Cardiac muscle cell (in vitro differentiated cells and primary cell): ENCODE measurements at regions not wholly inside any gene's neighbourhood (a gene's known extent, or its start where the extent isn't known, plus 50 kb on each side); places are given as distances from the start of the nearest gene placed in this dataset.

ENCODE experiments used
- DNase-seq, 2 donors: peaks; one replicate each; pipeline versions ENCODE4 v3.0.0 to v3.0.0-alpha.2; 2010 to 2017; ENCODE audit warnings: low read depth in 1 of 2, low spot score in 1 of 2
- H3K27ac ChIP-seq: fragments of 200-600 bp; sonication (generic); 2 replicates; pipeline ENCODE4 v1.5.1; 2016
- H3K27me3 ChIP-seq: fragments of 200-600 bp; sonication (generic); 2 replicates; pipeline ENCODE4 v1.6.0; 2016; ENCODE audit warnings: control low read depth
- H3K36me3 ChIP-seq: fragments of 200-600 bp; sonication (generic); 2 replicates; pipeline ENCODE4 v1.5.1; 2016; ENCODE audit warnings: control low read depth
- H3K4me1 ChIP-seq: fragments of 200-600 bp; sonication (generic); 2 replicates; pipeline ENCODE4 v1.8.1; 2017; ENCODE audit warnings: low read depth, mild to moderate bottlenecking, mixed run types
- H3K4me3 ChIP-seq: fragments of 200-600 bp; sonication (generic); 2 replicates; pipeline ENCODE4 v1.5.1; 2016; ENCODE audit warnings: mild to moderate bottlenecking
- H3K9me3 ChIP-seq: fragments of 200-600 bp; sonication (generic); 2 replicates; pipeline ENCODE4 v1.5.1; 2017; ENCODE audit warnings: low read depth, mild to moderate bottlenecking, control low read depth
- CTCF ChIP-seq: IDR thresholded peaks from 2 replicates; pipeline ENCODE4 v1.5.1; 2012; ENCODE audit warnings: low read depth, mild to moderate bottlenecking, low read length

GRCh38 chr21:14751602-14752344 is 205.7 kb upstream of the SAMSN1 start:
- no peaks in the 10 kb centered on the region for H3K4me1 ChIP-seq
- H3K27ac ChIP-seq: no peak overlapping the region
- H3K27me3 ChIP-seq: no peaks in the 10 kb centered on the region
- no peaks in the 10 kb centered on the region for H3K9me3 ChIP-seq
- no peak for TF ChIP-seq CTCF
- no peaks in the 10 kb centered on the region for H3K36me3 ChIP-seq
- no peak for DNase-seq
- no peak overlapping the region for H3K4me3 ChIP-seq

DNA sequence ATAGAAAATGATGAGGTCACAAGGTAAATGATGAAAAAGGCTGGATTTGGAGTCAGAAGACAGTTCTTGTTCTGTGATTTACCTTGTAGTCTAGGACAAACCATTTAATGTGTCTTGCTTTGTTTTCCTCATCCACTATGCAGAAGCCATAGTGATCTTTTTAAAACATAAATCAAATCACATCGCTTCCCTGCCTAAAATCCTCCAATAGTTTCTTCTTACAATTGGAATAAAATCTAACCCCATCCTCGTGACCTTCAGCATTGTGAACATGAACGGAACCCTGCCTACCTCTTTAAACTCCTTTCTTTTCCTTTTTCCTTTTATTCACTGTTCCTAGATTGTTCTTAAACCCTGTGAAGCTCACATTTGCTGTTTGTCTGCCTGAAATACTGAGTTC is 204.9 kb upstream of the SAMSN1 start:
- no peak for TF ChIP-seq CTCF
- Histone ChIP-seq H3K9me3 (no peaks in the 10 kb centered on the region), H3K27ac (no peak overlapping the region)

GRCh38 chr21:14750041-14750440 is 203.9 kb upstream of the SAMSN1 start:
- Histone ChIP-seq H3K27me3 (no peaks in the 10 kb centered on the region), H3K27ac (no peak overlapping the region), H3K36me3 (no peaks in the 10 kb centered on the region), H3K4me1 (no peaks in the 10 kb centered on the region), H3K4me3 (no peak overlapping the region), H3K9me3 (no peaks in the 10 kb centered on the region)
- no peak for DNase-seq
- TF ChIP-seq CTCF: no peak

More for the DNA sequence above, 204.9 kb upstream of the SAMSN1 start:
- no peak overlapping the region for H3K4me3 ChIP-seq
- no peaks in the 10 kb centered on the region for H3K36me3 ChIP-seq
- no peaks in the 10 kb centered on the region for H3K4me1 ChIP-seq
- DNase-seq: no peak
- no peaks in the 10 kb centered on the region for H3K27me3 ChIP-seq

- no peak for DNase-seq
- Histone ChIP-seq H3K4me1 (no peaks in the 10 kb centered on the region), H3K36me3 (no peaks in the 10 kb centered on the region), H3K27me3 (no peaks in the 10 kb centered on the region), H3K9me3 (no peaks in the 10 kb centered on the region), H3K27ac (no peak overlapping the region), H3K4me3 (no peak overlapping the region)
- TF ChIP-seq CTCF: no peak
Observed at GRCh38 chr21:14748662-14749061, 202.5 kb upstream of the SAMSN1 start.

DNA sequence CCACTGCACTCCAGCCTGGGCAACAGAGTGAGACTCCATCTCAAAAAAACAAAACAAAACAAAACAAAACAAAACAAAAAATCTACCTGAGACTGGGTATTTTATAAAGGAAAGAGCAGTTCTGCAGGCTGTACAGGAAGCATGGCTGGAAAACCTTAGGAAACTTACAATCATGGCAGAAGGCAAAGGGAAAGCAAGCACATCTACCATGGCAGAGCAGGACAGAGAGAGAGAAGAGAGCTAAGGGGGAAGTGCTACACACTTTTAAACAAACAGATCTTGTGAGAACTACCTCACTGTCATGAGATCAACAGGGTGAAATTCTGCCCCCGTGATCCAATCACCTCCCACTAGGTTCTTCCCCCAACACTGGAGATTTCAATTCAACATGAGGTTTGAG is 198.3 kb upstream of the SAMSN1 start:
- Histone ChIP-seq H3K27me3 (no peaks in the 10 kb centered on the region), H3K4me3 (no peak overlapping the region), H3K4me1 (no peaks in the 10 kb centered on the region), H3K27ac (no peak overlapping the region), H3K36me3 (no peaks in the 10 kb centered on the region), H3K9me3 (no peaks in the 10 kb centered on the region)
- no peak for TF ChIP-seq CTCF
- no peak for DNase-seq
